ENCODE measurements at regions not wholly inside any gene's neighbourhood (a gene's known extent, or its start where the extent isn't known, plus 50 kb on each side); places are given as distances from the start of the nearest gene placed in this dataset.

DNA sequence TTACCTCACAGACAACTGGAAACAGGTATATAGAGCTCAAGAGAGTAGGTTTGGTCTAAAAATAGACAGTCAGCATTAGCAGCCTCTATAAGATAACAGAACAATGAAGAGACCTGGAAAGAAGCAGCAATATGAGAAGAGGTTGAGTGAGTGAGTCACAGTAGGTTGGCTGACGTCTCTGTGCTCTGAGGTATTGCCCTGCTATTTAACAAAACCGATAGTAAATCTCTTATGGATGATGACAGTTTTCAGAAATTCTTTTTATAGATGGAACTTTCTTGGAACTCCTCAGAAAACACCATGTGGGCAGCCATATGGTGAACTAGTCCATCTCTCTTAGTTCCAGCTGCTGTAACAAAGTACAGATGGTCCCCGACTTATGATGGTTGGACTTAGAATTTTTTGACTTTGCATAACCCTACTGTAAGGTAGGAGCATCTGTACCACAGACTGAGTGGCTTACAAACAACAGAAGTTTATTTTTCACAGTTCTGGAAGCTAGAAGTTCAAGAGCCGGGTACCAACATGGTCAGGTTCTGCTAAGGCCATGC is 123.5 kb downstream of the MBD2 start:
- no peak for DNase-seq

DNA sequence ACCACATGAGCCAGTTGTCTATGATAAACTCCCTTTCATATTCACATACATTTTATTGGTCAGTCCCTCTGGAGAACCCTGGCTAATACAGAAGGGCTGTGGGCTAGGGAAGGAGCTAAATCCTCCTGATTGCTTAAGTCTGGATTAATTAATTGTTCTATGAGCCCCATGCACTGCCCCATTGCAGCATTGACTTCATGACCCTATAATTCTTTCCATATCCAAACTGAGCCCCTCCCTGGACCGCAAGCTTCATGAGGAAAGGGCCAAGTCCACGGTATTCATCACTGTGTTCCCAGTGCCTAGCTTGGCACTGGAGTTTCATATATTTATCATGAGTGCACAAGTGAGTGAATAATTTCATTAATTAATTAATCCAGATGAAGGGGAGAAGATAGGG is 124.0 kb downstream of the MBD2 start:
- DNase-seq: no peak

DNA sequence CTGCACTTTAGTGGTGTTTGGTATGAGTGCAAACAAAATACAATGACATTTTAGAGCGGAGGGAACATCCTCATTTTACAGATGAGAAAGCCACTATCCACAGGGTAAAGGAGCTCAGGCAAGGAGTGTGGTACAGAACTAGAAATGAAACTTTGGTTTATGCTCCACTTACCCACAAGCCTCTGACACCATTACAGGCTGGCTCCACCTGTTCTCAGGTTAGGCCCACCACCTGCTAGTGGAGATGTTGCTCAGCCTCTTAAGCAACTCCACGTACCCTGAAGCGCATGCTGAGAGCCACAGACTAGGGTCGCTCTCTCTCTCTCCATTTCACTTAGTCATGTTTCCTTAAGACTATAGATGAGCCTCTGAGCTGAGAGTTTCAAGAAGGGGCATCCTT is 130.0 kb downstream of the MBD2 start:
- DNase-seq: no peak

DNA sequence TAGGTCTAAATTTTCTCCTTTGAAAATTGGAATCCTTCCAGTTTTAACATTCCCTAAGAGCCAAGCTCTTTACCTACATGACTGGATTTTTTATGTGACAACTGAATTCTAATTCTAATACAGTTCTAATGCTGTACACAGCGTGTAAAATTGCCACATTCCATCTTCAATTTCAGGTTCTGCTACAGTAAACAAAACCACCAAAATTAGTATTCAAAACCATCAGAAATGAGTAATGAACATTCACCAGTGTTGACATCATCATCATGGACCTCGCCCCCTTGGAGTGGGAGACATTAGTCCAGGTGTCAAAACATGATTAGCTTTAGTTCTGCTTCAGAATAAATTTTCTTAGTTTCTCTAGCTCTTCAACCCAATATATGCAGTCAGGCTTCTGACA is 133.6 kb downstream of the MBD2 start:
- peak; percentile 20 for DNase-seq

DNA sequence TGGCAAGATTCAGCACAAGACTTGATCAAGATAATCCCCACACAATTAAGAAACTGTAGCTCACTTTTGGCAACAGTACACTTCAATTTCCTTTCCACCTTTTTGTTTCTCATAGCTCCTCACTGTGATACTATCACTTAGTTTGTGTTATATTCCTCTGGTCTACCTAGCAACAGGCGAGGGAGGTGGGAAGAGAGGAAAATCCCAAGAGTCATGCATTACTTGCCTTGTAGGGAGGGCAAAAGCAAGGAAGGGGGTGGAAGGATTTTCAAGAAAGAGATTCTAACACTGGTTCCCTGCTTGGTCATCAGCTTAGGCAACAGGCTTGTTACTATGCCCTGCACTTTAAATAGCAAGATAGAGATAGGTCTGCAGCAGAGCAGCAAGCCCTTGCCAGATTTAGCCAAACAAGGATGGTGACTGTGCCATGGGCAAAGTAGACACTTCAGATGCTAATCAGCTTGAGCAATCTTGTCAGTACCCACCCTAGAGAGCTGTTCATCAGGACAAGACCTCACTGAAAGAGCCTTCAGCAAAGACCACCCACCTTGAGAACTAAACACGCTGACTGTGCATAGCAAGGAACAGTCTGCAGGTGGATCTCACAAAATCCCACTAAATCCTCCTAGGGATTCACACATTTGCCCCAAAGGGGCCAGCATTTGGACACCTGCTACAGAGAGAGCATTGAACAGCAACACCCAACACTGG is 134.6 kb downstream of the MBD2 start:
- no peak for DNase-seq

DNA sequence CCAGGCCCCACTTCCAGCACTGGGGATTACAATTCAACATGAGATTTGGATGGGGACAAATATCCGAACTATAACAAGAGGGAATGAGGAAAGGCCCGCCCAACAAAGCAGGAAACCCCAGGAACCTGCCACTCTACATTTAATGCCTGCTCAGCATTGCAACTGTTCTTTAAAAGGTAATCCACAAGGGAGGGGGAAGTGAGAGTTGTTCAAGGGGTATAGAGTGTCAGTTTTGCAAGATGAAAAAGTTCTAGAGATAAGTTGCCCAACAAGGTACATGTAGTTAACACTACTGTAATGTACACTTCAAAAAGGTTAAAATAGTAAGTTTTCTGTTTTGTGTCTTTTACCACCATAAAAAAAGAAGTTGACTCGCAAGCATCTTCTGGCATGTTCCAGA is 137.6 kb downstream of the MBD2 start:
- no peak for DNase-seq

DNA sequence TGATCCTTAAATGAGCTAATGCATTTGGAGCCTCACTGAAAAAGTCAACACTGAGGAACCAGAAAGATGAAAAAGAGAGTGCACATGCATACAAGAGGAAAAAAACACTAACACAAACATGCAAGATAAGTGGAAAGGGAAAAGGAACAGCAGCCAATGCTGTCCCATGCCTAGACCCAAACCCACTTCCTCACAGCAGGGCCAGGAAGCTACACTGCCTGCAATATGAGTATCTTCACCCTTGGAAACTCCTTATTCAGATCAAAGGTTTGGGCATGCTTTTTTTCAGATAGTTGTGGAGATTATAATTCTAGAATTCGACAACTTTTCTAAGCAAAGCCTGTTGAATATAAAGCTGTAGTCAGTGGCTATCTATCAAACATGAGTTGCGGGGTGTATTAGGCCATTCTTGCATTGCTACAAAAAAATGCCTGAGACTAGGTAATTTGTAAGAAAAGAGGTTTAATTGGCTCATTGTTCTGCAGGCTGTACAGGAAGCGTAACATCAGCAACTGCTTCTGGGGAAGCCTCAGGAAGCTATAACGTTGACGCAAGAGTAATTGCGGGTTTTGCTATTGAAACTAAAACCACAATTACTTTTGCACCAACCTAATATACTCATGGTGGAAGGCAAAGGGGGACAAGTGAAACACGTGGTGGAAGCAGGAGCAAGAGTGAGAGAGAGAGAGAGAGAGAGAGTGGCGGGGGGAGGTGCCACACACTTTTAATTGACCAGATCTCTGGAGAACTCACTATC is 138.2 kb downstream of the MBD2 start:
- peak; percentile 50 for DNase-seq

DNA sequence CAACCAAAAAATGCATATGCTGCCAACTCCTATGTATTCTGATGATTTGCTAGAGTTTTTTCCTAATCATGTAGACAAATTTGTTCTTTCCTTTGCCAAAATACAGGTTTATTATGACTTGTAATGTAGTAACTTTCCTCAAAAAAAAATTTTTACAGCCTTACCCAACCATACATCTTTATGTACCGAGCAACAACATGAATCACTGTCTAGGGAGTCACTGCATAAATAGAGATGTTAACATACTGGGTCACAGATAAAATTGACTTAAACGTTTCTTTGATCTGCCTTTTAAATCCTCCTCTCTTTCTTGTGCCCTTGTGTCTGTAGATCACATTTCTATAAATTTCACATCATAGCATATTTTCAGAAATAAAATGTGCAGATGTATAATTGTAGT is 143.6 kb downstream of the MBD2 start:
- no peak for DNase-seq

DNA sequence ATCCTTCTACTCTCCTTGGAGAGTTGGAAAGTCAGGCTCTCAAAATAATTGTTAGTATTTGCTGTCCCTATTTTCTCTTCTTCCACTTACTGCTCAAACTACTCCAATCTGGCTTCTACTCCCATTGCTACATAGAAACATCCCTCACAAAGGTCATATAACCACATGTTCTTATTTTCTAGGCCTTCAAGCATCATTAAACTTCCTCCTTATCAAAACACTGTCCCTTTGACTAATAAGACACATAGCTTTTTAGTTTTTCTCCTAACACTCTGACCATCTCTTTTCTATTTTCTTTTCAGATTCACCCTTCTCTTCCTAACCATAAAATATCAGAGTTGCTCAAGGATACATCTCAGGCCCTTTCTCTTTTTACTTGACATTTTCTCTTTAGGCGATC is 148.3 kb downstream of the MBD2 start:
- DNase-seq: no peak

DNA sequence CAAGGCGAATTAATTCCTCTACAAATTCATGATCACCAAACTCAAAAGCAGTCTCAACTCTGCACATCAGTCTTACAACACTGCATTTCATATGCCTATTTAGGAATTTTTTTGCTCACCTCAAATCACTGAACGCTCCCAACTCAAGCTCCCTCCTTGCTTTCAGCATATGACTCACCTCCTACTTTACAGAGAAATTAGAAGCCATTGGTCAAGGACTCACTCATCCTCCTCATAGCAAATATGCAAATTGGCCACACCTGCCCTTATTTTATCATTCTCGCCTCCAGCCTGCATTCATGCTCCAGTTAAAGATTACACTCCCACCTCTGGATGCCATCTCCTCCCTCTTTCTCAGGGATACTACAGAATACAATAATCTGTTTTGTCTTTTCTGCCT is 148.8 kb downstream of the MBD2 start:
- DNase-seq: no peak

DNA sequence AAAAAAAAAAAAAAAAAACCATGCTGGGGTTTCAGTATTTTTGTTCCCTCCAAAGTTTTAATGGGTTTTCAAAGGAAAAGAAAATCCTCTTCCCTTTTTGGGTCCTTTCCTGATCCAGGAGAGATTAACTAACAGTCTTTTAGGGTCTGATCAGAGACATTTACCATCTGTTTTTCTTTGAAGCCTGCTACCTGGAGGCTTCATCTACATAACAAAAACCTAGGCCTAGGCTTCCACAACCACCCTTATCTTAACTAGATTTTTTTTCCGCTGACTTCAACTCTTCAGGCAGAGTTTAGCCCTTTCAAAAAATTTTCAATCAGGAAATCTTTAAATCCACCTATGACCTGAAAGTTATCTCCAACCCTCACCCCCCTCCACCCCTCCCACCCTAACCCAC is 154.7 kb downstream of the MBD2 start:
- DNase-seq: no peak

DNA sequence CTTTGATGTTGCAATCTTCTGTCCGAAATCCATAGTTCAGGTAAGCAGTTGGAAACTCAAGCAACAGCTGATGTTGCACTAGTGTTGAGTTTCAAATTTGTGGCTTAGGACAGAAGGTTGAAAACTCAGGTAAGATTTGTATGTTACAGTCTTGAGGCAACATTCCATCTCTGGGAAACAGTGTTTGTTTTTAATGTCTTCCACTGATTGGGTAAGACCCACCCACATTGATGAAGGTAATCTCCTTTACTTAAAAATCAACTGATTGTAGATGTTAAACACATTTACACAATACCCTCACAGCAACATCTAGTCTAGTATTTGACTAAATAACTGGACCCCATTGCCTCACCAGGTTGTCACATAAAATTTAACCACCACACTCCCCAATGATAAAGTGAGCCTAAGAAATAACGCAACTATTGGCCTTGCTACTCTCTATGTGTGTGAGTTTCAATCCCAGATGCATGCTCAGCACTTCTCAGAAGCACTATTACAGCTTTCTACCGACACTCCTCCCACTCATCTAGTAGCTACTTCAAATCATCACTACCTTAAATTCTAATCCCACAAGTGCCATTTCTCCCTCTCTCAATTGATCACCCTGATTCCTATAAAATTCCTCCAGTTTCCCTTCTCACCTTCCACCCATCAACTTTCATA is 164.0 kb downstream of the MBD2 start:
- DNase-seq: no peak

DNA sequence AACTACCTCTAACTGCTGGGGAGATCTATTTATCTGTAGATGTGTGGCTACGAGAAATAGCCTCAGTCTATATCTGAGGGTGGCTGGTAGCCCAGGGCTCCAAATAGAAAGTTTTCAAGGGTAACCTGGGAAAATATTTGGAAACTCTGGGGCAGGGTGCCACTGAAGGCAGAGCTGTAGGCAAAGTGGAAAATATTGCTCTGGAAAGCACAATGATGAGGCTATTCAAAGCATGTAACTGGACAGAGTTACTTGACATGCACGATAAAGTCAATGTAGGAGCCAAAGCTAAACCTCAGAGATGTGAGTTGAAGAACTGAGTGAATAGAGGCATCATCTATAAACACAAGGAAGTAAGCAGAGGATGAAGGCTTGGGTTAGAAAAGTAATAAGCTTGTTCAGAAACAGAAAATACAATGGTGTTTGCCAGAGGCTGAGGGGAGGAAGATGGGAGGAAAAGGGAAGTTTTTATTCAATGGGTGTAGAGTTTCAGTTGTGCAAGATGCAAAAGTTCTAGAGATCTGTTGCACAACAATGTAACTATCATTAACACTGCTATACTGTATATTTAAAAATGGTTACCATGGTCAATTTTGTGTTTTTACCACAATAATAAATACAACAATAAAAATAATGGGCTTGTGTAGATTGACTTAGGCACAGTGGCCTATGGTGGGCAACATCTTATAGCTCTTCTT is 171.6 kb downstream of the MBD2 start:
- no peak for DNase-seq

DNA sequence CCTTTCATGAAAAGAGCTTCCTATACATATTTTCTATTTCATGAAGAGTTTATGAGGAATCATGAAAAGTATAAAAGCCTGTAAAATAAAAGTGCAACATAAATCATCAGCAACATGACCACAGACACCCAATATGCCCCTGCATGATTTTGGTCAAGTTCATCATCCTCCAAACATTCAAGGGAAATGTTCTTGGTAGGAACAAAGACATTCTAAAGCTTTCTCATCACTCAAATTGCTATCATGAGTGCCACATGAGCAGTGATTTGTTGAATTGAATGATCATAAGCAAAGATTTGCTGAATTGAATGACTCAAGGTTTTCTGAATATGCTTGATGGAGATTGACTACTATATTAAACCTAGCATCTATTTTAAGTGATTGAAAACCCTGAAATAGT is 172.2 kb downstream of the MBD2 start:
- DNase-seq: no peak

DNA sequence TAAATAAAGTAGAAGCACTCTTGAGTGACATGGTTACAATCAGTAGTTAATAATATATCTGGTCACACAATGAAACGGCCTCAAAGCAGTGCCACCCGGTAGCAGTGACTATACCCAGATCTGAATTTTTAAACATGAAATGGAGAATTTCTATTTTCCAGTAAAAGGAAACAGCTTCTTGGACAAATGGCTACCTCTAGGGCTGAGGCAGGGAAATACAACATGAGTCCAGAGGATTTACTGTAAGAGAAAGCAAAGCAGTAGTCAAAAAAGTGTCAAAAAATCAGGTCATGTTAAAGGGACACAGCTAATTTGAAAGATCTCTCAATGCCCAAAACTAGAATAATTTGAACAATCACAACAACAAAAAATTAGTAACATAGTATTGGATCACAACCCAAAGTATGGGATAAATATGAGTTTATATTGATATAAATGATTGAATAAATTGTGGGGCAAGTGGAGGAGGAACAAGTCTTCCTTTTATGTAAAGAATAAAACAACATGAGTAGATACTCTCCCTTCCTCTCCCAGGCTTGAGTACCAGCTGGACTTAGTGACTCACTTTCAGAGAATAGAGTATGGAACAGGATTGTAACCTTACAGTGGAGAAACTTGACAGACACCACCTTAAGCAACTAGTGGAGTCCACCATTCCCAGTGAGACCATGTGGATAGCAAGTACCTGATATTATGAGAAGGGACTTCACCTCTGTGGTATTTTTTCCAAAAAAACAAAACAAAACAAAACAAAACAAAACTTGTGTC is 180.8 kb downstream of the MBD2 start:
- peak; percentile 26 for DNase-seq

DNA sequence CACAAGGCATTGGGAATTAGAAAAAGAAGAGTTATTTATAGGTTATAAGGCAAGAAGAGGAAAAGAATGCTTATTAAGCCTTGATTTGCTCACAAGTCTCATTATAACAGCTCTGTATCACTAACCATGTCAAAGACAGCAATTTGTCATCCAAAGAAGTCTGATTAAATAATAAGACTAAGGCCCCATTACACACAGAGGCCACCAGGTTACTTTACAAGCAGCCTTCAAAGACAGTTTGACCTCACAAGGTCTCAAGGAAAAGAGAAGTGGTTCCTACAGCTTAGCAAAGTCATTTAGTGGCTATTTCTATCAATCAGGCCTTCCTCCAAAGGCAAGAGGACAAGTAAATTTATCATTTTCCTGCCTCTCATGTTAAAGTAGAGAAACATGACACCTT is 188.5 kb downstream of the MBD2 start:
- DNase-seq: peak; percentile 55

DNA sequence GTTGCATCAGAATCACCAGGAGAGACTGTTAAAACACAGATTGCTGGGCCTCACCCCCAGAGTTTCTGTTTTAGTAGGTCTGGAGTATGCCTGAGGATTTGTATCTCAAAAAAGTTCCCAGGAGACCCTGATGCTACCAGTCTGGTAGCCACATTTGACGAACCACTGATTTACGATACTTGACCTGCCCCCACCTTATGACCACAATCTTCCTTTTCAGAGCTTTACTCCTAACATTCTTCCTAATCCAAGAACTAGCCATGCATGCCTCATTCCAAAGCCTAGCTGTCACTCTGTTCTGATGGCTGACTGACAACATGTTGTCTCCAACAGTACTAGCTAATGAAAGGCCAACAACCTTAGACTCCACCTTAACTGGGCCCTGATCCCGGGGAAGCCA is 191.4 kb downstream of the MBD2 start:
- peak; percentile 21 for DNase-seq

DNA sequence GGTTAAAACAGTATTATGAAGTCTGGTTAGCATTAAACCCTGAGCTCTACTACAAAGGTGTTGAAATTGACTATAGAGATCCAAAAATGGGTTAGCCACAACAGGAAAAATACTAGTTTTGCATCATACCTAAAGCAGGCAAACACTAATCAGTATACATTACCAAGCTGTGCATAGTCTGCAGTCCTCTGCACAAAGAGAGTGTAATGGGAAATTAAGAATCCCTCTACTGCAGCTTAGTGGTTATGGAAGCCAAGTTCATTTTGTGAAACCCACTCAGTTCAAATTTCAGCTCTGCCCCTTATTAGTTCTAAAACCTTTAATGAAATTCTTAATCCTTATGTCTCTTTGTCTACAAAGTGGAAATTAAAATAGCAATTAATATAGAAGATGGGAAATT is 192.1 kb downstream of the MBD2 start:
- DNase-seq: peak; percentile 46

DNA sequence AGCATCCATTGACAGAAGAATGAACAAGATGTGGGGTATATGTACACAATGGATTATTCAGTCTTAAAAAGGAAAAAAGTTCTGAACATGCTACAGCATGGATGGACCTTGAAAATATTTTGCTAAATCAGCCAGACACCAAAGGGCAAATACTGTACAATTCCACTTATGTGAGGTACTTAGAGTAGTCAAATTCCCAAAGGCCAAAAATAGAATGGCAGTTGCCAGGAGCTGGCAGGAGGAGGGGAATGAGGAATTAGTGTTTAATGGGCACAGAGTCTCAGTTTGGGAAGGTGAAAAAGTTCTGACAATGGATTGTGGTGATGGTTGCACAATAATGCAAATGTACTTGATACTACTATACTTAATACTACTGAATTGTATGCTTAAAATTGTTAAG is 193.2 kb downstream of the MBD2 start:
- peak; percentile 28 for DNase-seq

DNA sequence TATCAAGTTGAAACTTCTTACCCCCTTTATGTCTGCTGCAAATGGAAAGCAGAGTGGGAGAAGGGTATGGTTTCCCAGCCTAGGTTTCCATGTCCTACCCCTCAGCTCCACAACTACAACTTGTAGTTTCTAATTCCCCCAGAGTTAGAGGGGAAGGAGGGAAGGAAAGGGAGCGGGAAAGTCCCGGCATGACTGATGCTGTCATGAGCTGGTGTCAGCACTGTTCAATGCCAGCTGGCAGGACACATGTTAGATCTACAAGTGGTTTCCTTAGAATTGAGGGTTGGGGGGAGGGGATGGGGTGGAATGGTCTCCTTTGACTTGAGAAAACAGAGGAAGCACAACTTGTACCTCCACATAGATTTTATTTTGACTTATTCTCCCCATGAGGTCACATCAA is 194.0 kb downstream of the MBD2 start:
- no peak for DNase-seq

DNA sequence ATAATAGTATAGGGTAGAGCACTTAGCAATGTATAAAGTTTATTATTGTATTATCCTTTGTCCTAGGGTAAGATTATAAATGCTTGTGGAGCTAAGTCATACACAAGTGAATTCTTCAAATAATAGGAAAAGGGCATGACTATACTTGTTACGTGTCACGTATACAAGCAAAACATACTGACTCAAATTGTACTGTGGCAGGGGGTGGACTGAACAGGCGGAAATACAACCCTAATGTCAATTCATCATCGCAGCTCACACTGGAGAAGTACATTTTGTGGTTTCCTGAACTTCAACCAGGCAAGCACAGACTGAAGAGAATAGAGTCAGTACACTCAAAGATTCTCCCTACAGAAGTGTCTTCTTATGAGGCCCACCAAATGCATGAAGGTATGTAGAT is 201.0 kb downstream of the MBD2 start:
- DNase-seq: no peak

DNA sequence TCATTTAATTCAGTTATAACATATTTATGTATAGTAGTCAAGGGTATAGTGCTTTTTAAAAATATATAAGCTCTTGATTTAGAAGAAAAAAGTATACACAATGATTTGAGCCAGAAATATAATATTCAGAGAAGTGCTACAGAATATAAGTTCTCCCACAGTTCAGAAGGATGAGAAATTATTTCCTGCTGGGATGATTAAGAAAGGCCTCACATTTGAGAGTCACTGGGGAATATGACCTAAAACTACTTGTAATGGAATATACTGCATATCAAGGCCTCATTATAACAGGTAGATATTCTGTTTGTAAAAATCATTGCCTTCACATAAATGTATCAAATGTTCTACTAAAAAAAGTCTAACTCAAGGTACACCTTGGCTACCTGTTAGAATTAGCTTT is 203.5 kb downstream of the MBD2 start:
- DNase-seq: peak; percentile 61

Data from NCI-H69 (cell line).